ENCODE measurements at regions not wholly inside any gene's neighbourhood (a gene's known extent, or its start where the extent isn't known, plus 50 kb on each side); places are given as distances from the start of the nearest gene placed in this dataset.

- intact Hi-C loops (cut with micrococcal nuclease), result no loop called here
- DNase-seq, result no peak
- Mint-ChIP-seq H3K4me3 (no peak overlapping the region), H3K4me1 (no peaks in the 10 kb centered on the region), H3K27me3 (no peaks in the 10 kb centered on the region), H3K36me3 (ENCODE audit: low read depth) (no peaks in the 10 kb centered on the region), H3K27ac (no peak overlapping the region), H3K9me3 (peaks cover 2% of the 10 kb centered on the region)
- ATAC-seq (ENCODE audit: low read depth), result no peak
- POLR2A ChIA-PET, result no interaction called here
- CTCF ChIA-PET, result no interaction called here
- TF ChIP-seq, protein P1, sequence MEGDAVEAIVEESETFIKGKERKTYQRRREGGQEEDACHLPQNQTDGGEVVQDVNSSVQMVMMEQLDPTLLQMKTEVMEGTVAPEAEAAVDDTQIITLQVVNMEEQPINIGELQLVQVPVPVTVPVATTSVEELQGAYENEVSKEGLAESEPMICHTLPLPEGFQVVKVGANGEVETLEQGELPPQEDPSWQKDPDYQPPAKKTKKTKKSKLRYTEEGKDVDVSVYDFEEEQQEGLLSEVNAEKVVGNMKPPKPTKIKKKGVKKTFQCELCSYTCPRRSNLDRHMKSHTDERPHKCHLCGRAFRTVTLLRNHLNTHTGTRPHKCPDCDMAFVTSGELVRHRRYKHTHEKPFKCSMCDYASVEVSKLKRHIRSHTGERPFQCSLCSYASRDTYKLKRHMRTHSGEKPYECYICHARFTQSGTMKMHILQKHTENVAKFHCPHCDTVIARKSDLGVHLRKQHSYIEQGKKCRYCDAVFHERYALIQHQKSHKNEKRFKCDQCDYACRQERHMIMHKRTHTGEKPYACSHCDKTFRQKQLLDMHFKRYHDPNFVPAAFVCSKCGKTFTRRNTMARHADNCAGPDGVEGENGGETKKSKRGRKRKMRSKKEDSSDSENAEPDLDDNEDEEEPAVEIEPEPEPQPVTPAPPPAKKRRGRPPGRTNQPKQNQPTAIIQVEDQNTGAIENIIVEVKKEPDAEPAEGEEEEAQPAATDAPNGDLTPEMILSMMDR (IDR thresholded peaks at IDR 0.05), result no peak
Measured at GRCh38 chr1:104073463-104073902, 323.8 kb downstream of the AMY1C start.

DNA sequence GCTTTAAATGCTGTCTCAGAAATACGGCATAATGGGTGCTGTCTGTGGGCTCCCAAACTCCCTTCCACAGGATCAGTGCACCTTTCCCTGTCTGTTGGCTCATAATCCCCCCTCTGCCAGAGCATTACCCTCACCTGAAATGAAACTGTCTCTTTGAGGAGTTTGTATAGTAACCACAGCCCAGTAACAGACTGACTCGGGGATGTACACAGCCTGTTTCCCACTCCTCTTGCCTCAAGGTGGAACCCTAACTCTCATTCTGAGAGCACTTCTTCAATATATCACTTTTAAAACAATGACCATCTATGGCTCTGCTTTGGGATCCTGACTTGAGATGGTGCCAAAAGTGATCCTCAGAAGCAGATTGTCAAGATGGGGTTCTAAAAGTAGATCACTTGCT, 332.5 kb downstream of the AMY1C start:
- intact Hi-C loops (cut with micrococcal nuclease), result no loop called here
- H3K9me3 Mint-ChIP-seq, result no peaks in the 10 kb centered on the region
- POLR2A ChIA-PET, result no interaction called here

DNA sequence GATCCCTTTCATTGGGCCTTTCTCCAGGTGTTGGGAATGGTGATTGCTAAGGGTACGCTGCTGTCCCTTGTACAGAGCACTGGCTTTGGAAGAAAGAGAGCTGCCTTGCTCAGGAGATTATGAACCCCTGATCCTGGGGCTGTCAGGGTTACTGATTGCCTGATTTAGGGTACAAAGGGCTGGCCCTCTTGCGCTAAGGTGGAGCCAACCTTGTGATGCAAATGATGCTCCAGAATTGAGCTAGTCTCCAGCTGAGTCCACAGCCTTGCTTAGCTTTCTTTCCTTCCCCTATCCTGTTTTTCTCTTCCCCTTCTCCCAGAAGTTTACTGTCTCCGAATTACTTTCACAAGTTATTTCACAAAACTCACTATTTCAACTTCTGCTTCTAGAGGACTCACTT, 334.7 kb downstream of the AMY1C start:
- TF ChIP-seq, protein P1 (IDR thresholded peaks at IDR 0.05), result no peak
- POLR2A ChIA-PET, result no interaction called here

More for the DNA sequence above, 332.5 kb downstream of the AMY1C start:
- no peaks in the 10 kb centered on the region for H3K27me3 Mint-ChIP-seq
- TF ChIP-seq, protein P1 (IDR thresholded peaks at IDR 0.05), result no peak
- CTCF ChIA-PET, result no interaction called here
- H3K27ac Mint-ChIP-seq, result no peak overlapping the region
- ATAC-seq (ENCODE audit: low read depth), result no peak
- H3K4me3 Mint-ChIP-seq, result no peak overlapping the region
- no peak for DNase-seq
- no peaks in the 10 kb centered on the region for H3K4me1 Mint-ChIP-seq
- H3K36me3 Mint-ChIP-seq (ENCODE audit: low read depth), result no peaks in the 10 kb centered on the region

GRCh38 chr1:104092698-104093097, 343.0 kb downstream of the AMY1C start:
- Mint-ChIP-seq H3K27ac (no peak overlapping the region), H3K27me3 (no peaks in the 10 kb centered on the region), H3K36me3 (ENCODE audit: low read depth) (no peaks in the 10 kb centered on the region), H3K9me3 (no peaks in the 10 kb centered on the region), H3K4me3 (no peak overlapping the region), H3K4me1 (no peaks in the 10 kb centered on the region)
- ChIA-PET CTCF (no interaction called here), POLR2A (no interaction called here)
- TF ChIP-seq, protein P1 (IDR thresholded peaks at IDR 0.05), result no peak
- ATAC-seq (ENCODE audit: low read depth) (no peak), DNase-seq (no peak)
- intact Hi-C loops (cut with micrococcal nuclease), result no loop called here

More for the DNA sequence above, 334.7 kb downstream of the AMY1C start:
- no peak overlapping the region for H3K4me3 Mint-ChIP-seq
- H3K4me1 Mint-ChIP-seq, result no peaks in the 10 kb centered on the region
- no peaks in the 10 kb centered on the region for H3K36me3 Mint-ChIP-seq (ENCODE audit: low read depth)
- intact Hi-C loops (cut with micrococcal nuclease), result no loop called here
- H3K9me3 Mint-ChIP-seq, result no peaks in the 10 kb centered on the region
- ATAC-seq (ENCODE audit: low read depth) (no peak), DNase-seq (no peak)
- CTCF ChIA-PET, result no interaction called here
- no peak overlapping the region for H3K27ac Mint-ChIP-seq
- no peaks in the 10 kb centered on the region for H3K27me3 Mint-ChIP-seq

- intact Hi-C loops (cut with micrococcal nuclease), result no loop called here
- Mint-ChIP-seq H3K27me3 (no peaks in the 10 kb centered on the region), H3K9me3 (no peaks in the 10 kb centered on the region), H3K4me1 (no peaks in the 10 kb centered on the region), H3K4me3 (no peak overlapping the region), H3K36me3 (ENCODE audit: low read depth) (no peaks in the 10 kb centered on the region), H3K27ac (no peak overlapping the region)
- ChIA-PET CTCF (no interaction called here), POLR2A (no interaction called here)
- DNase-seq, result no peak
- TF ChIP-seq, protein P1 (IDR thresholded peaks at IDR 0.05), result no peak
- ATAC-seq (ENCODE audit: low read depth), result no peak
Measured at GRCh38 chr1:104098837-104099236, 349.1 kb downstream of the AMY1C start.

Measured in activated B cell treated with CpG ODN at 0.5 μM for 24 hours (primary cell).